Parathyroid adenoma (tissue), 2 donors: ENCODE measurements at regions not wholly inside any gene's neighbourhood (a gene's known extent, or its start where the extent isn't known, plus 50 kb on each side); places are given as distances from the start of the nearest gene placed in this dataset.

ENCODE experiments used
- H2AFZ ChIP-seq: fragments of 300-600 bp; sonication (generic); one replicate; pipeline ENCODE4 v1.7.0; 2017; ENCODE audit warnings: antibody characterized with exemption, mild to moderate bottlenecking
- H3K27ac ChIP-seq: fragments of 300-600 bp; sonication (generic); one replicate; pipeline ENCODE4 v1.7.0; 2017
- H3K27me3 ChIP-seq: fragments of 300-600 bp; sonication (generic); one replicate; pipeline ENCODE4 v1.7.0; 2017; ENCODE audit warnings: low read length; ENCODE audit not compliant: control insufficient read depth, insufficient read depth
- H3K36me3 ChIP-seq: fragments of 300-600 bp; sonication (generic); one replicate; pipeline ENCODE4 v1.7.0; 2017; ENCODE audit warnings: low read length; ENCODE audit not compliant: control insufficient read depth, insufficient read depth
- H3K4me1 ChIP-seq: fragments of 300-600 bp; sonication (generic); one replicate; pipeline ENCODE4 v1.7.0; 2017; ENCODE audit warnings: control low read depth
- H3K4me2 ChIP-seq: fragments of 300-600 bp; sonication (generic); one replicate; pipeline ENCODE4 v1.7.0; 2017; ENCODE audit warnings: low read length
- H3K4me3 ChIP-seq: fragments of 300-600 bp; sonication (generic); one replicate; pipeline ENCODE4 v1.7.0; 2017; ENCODE audit warnings: low read depth, low read length
- H3K79me2 ChIP-seq: fragments of 300-600 bp; sonication (generic); one replicate; pipeline ENCODE4 v1.7.0; 2017; ENCODE audit warnings: control low read depth
- H3K9ac ChIP-seq: fragments of 300-600 bp; sonication (generic); one replicate; pipeline ENCODE4 v1.7.0; 2017; ENCODE audit warnings: mild to moderate bottlenecking
- H3K9me3 ChIP-seq: fragments of 300-600 bp; sonication (generic); one replicate; pipeline ENCODE4 v1.7.0; 2017; ENCODE audit warnings: low read length; ENCODE audit not compliant: control insufficient read depth
- TF ChIP-seq, protein P1 (sequence below): fragments of 300-600 bp; sonication (generic); IDR thresholded peaks from one replicate; pipeline ENCODE4 v1.7.0; 2017; ENCODE audit warnings: antibody characterized with exemption, mild to moderate bottlenecking
- donor health status: primary hyperparathyroidism.

- no peaks in the 10 kb centered on the region for H3K27me3 ChIP-seq
Measured at GRCh38 chr5:57750891-57751290, 268.3 kb upstream of the ACTBL2 start.

GRCh38 chr5:57750282-57750681 lies 267.7 kb upstream of the ACTBL2 start:
- Histone ChIP-seq H3K27ac (no peak overlapping the region), H3K4me2 (no peak overlapping the region), H3K27me3 (no peaks in the 10 kb centered on the region), H3K9ac (no peak overlapping the region), H3K4me1 (no peaks in the 10 kb centered on the region), H3K9me3 (no peaks in the 10 kb centered on the region), H2AFZ (no peak overlapping the region), H3K79me2 (no peaks in the 10 kb centered on the region), H3K36me3 (no peaks in the 10 kb centered on the region), H3K4me3 (no peak overlapping the region)
- TF ChIP-seq, protein P1, sequence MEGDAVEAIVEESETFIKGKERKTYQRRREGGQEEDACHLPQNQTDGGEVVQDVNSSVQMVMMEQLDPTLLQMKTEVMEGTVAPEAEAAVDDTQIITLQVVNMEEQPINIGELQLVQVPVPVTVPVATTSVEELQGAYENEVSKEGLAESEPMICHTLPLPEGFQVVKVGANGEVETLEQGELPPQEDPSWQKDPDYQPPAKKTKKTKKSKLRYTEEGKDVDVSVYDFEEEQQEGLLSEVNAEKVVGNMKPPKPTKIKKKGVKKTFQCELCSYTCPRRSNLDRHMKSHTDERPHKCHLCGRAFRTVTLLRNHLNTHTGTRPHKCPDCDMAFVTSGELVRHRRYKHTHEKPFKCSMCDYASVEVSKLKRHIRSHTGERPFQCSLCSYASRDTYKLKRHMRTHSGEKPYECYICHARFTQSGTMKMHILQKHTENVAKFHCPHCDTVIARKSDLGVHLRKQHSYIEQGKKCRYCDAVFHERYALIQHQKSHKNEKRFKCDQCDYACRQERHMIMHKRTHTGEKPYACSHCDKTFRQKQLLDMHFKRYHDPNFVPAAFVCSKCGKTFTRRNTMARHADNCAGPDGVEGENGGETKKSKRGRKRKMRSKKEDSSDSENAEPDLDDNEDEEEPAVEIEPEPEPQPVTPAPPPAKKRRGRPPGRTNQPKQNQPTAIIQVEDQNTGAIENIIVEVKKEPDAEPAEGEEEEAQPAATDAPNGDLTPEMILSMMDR, result no peak

More at GRCh38 chr5:57750891-57751290, 268.3 kb upstream of the ACTBL2 start:
- Histone ChIP-seq H3K4me3 (no peak overlapping the region), H3K9me3 (no peaks in the 10 kb centered on the region), H3K27ac (no peak overlapping the region), H3K4me2 (no peak overlapping the region), H3K79me2 (no peaks in the 10 kb centered on the region), H3K9ac (no peak overlapping the region), H3K36me3 (no peaks in the 10 kb centered on the region), H3K4me1 (no peaks in the 10 kb centered on the region), H2AFZ (no peak overlapping the region)
- TF ChIP-seq, protein P1, result no peak

- Histone ChIP-seq H3K27ac (no peak overlapping the region), H3K79me2 (no peaks in the 10 kb centered on the region), H3K4me1 (no peaks in the 10 kb centered on the region), H3K4me2 (no peak overlapping the region), H3K36me3 (no peaks in the 10 kb centered on the region), H2AFZ (no peak overlapping the region), H3K27me3 (no peaks in the 10 kb centered on the region), H3K9me3 (no peaks in the 10 kb centered on the region), H3K9ac (no peak overlapping the region), H3K4me3 (no peak overlapping the region)
- TF ChIP-seq, protein P1, result no peak
Measured at GRCh38 chr5:57749396-57749795, 266.8 kb upstream of the ACTBL2 start.

GRCh38 chr5:57745700-57746651 lies 263.4 kb upstream of the ACTBL2 start:
- TF ChIP-seq, protein P1, result no peak
- no peak overlapping the region for H3K27ac ChIP-seq
- H3K27me3 ChIP-seq, result no peaks in the 10 kb centered on the region
- no peaks in the 10 kb centered on the region for H3K79me2 ChIP-seq
- H3K4me2 ChIP-seq, result no peak overlapping the region
- no peak overlapping the region for H3K4me3 ChIP-seq
- no peaks in the 10 kb centered on the region for H3K4me1 ChIP-seq
- no peaks in the 10 kb centered on the region for H3K36me3 ChIP-seq
- H3K9me3 ChIP-seq, result no peaks in the 10 kb centered on the region
- no peak overlapping the region for H3K9ac ChIP-seq
- no peak overlapping the region for H2AFZ ChIP-seq
